SU-DHL-6 (cell line): ENCODE measurements at regions not wholly inside any gene's neighbourhood (a gene's known extent, or its start where the extent isn't known, plus 50 kb on each side); places are given as distances from the start of the nearest gene placed in this dataset.

Experiments used
- H2AFZ ChIP-seq: fragments of 200-600 bp; sonication (generic); 2 replicates; pipeline ENCODE4 v1.6.1; 2014; ENCODE audit warnings: low read depth, mild to moderate bottlenecking, moderate library complexity, mixed read lengths, antibody characterized with exemption, low read length; ENCODE audit not compliant: severe bottlenecking
- H3F3A ChIP-seq: fragments of 200-600 bp; shearing (Covaris generic); 2 replicates; pipeline ENCODE4 v1.6.0; 2016; ENCODE audit warnings: antibody characterized with exemption, mild to moderate bottlenecking; ENCODE audit not compliant: insufficient read depth
- H3K27ac ChIP-seq: fragments of 200-600 bp; sonication (generic); 2 replicates; pipeline ENCODE4 v1.5.1; 2016; ENCODE audit warnings: low read depth, mild to moderate bottlenecking, low read length, moderate library complexity, mixed read lengths
- H3K27me3 ChIP-seq: fragments of 200-600 bp; sonication (generic), shearing (Covaris generic); 2 replicates; pipeline ENCODE4 v1.6.0; 2014; ENCODE audit warnings: mild to moderate bottlenecking, low read length
- H3K36me3 ChIP-seq: fragments of 200-600 bp; sonication (generic); 2 replicates; pipeline ENCODE4 v1.6.1; 2014; ENCODE audit warnings: mild to moderate bottlenecking, low read length, mixed read lengths
- H3K4me2 ChIP-seq: fragments of 300-600, 200-600 bp; shearing (Covaris generic), sonication (generic); 2 replicates; pipeline ENCODE4 v1.6.0; 2014; ENCODE audit warnings: low read length, low read depth, mild to moderate bottlenecking; ENCODE audit not compliant: poor library complexity, severe bottlenecking
- H3K4me3 ChIP-seq: fragments of 200-600 bp; sonication (generic); 2 replicates; pipeline ENCODE4 v1.5.1; 2014; ENCODE audit warnings: antibody characterized with exemption, low read length, mild to moderate bottlenecking, mixed read lengths; ENCODE audit not compliant: insufficient read depth, poor library complexity, severe bottlenecking
- H3K79me2 ChIP-seq: fragments of 200-600 bp; sonication (generic); 2 replicates; pipeline ENCODE4 v1.6.1; 2014; ENCODE audit warnings: mild to moderate bottlenecking, low read length, moderate library complexity; ENCODE audit not compliant: insufficient read depth
- H3K9ac ChIP-seq: fragments of 200-600 bp; sonication (generic); 2 replicates; pipeline ENCODE4 v1.7.0; 2014; ENCODE audit warnings: mild to moderate bottlenecking, low read length
- H3K9me2 ChIP-seq: fragments of 200-600 bp; sonication (generic); replicated peaks from 2 replicates; pipeline ENCODE4 v1.6.1; 2014; ENCODE audit warnings: low read length; ENCODE audit not compliant: insufficient read depth
- H3K9me3 ChIP-seq: fragments of 200-600 bp; sonication (generic); 2 replicates; pipeline ENCODE4 v1.6.1; 2014; ENCODE audit warnings: low read length, mixed read lengths; ENCODE audit not compliant: insufficient read depth
- H4K20me1 ChIP-seq: fragments of 200-600 bp; sonication (generic); 2 replicates; pipeline ENCODE4 v1.6.1; 2014; ENCODE audit warnings: low read depth, mild to moderate bottlenecking, antibody characterized with exemption, low read length, moderate library complexity, mixed read lengths
- EZH2phosphoT487 ChIP-seq: fragments of 200-600 bp; sonication (generic), shearing (Covaris generic); conservative IDR thresholded peaks from 2 replicates; pipeline ENCODE4 v1.6.1; 2018; ENCODE audit warnings: mild to moderate bottlenecking, antibody characterized with exemption, low read length, moderate library complexity, mixed read lengths
- TF ChIP-seq, protein P1 (sequence below): fragments of 200-600 bp; sonication (generic); IDR thresholded peaks from one replicate; pipeline ENCODE4 v1.5.1; 2017; ENCODE audit warnings: antibody characterized with exemption, mild to moderate bottlenecking, low read length, moderate library complexity; ENCODE audit not compliant: insufficient read depth, poor library complexity, severe bottlenecking

DNA sequence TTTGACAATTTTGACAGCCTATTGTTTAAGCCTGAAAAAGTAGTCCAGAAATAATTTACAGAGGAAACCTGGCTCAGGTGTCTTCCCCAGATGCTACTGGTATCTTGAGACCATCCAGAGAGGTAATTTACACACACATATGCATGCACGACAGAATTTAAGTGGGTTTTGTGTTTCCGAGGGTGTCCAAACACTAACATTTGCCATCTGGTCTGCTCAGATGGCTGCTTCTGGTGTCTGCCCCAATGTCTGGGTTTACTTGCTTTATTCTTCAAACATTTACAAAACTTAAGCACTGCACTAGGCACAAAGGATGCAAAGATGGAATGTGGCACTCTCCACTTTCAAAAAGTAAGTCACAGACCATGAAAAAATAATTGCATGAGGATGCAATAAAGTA lies 226.6 kb upstream of the EGLN3 start:
- no peak overlapping the region for H3K4me2 ChIP-seq

DNA sequence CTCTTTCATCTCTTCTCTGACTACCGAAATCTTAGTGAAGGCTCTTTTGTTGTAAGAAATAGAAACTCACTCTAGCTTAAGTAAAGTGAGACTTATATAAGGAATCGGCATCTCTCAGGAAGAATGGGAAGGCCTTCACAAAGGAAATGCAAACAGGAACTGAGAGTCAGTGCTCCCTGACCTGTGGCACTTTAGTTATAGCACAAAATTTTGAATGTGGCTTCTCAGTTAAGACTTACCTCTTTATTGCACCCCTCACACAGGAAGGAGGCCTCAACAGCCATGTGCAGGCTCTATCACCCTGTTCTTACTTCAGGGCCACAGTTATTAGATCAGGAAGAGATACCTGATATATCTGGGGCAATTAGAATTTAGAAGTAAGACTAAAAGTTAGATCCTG lies 224.7 kb upstream of the EGLN3 start:
- Histone ChIP-seq H3K36me3 (no peaks in the 10 kb centered on the region), H4K20me1 (no peaks in the 10 kb centered on the region), H3K9me2 (no peaks in the 10 kb centered on the region), H3K4me3 (no peak overlapping the region), H3F3A (no peaks in the 10 kb centered on the region), H3K9ac (no peak overlapping the region), H3K9me3 (no peaks in the 10 kb centered on the region), H2AFZ (no peak overlapping the region), H3K4me2 (no peak overlapping the region), H3K27me3 (no peaks in the 10 kb centered on the region), H3K79me2 (no peaks in the 10 kb centered on the region), H3K27ac (no peak overlapping the region)
- TF ChIP-seq, protein P1, sequence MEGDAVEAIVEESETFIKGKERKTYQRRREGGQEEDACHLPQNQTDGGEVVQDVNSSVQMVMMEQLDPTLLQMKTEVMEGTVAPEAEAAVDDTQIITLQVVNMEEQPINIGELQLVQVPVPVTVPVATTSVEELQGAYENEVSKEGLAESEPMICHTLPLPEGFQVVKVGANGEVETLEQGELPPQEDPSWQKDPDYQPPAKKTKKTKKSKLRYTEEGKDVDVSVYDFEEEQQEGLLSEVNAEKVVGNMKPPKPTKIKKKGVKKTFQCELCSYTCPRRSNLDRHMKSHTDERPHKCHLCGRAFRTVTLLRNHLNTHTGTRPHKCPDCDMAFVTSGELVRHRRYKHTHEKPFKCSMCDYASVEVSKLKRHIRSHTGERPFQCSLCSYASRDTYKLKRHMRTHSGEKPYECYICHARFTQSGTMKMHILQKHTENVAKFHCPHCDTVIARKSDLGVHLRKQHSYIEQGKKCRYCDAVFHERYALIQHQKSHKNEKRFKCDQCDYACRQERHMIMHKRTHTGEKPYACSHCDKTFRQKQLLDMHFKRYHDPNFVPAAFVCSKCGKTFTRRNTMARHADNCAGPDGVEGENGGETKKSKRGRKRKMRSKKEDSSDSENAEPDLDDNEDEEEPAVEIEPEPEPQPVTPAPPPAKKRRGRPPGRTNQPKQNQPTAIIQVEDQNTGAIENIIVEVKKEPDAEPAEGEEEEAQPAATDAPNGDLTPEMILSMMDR: no peak
- no peak for TF ChIP-seq EZH2phosphoT487

More for the DNA sequence above, 226.6 kb upstream of the EGLN3 start:
- Histone ChIP-seq H3K79me2 (no peaks in the 10 kb centered on the region), H4K20me1 (no peaks in the 10 kb centered on the region), H3K27ac (no peak overlapping the region), H3F3A (no peaks in the 10 kb centered on the region), H3K9me3 (no peaks in the 10 kb centered on the region), H3K9me2 (no peaks in the 10 kb centered on the region), H3K36me3 (no peaks in the 10 kb centered on the region), H3K27me3 (no peaks in the 10 kb centered on the region), H3K4me3 (no peak overlapping the region), H3K9ac (no peak overlapping the region), H2AFZ (no peak overlapping the region)
- TF ChIP-seq, protein P1: no peak
- no peak for TF ChIP-seq EZH2phosphoT487

DNA sequence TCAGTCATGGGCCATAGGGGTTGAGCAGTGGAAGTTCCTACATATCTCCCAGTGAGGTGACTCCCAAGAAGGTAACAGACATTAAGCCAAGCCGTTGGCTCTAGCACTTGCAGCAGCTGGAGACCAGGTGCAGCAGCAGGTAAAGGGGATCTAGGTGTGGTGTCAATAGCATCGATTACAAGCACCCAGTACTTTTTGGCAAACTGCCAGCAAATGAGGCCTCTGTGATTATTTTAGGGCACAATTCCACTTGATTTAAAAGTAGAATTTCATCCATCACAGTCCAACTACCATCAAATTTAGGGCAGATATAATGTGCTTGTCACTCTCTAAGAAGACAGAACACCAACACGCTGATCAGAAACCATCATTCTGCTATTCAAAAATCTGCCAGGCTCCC lies 224.1 kb upstream of the EGLN3 start:
- Histone ChIP-seq H3K9ac (no peak overlapping the region), H2AFZ (no peak overlapping the region), H4K20me1 (no peaks in the 10 kb centered on the region), H3K4me2 (no peak overlapping the region), H3K9me3 (no peaks in the 10 kb centered on the region), H3K9me2 (no peaks in the 10 kb centered on the region), H3F3A (no peaks in the 10 kb centered on the region), H3K4me3 (no peak overlapping the region), H3K27ac (no peak overlapping the region), H3K27me3 (no peaks in the 10 kb centered on the region), H3K79me2 (no peaks in the 10 kb centered on the region), H3K36me3 (no peaks in the 10 kb centered on the region)
- no peak for TF ChIP-seq EZH2phosphoT487
- TF ChIP-seq, protein P1: no peak
